ENCODE measurements at regions not wholly inside any gene's neighbourhood (a gene's known extent, or its start where the extent isn't known, plus 50 kb on each side); places are given as distances from the start of the nearest gene placed in this dataset.
A peak's percentile ranks its signal among the peaks of the same experiment; 100 is the strongest.

DNA sequence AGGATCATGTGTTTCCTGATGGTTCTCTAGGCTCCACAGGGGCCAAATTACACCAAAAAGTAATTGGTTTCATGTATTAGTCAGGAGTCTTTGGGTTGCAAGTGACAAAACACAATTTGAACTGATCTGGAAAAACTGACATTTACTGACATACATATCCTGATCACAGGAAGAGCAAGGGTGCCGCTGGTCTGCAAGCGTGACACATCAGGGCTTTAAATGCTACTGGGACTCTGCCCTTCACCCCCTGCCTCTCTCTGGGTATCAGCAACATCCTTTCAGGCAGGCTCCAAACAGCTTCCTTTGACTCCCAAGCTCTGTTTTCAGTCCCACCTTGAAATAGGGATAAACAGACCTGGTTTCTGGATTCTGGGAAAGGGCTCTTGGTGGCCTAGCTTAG is 197.5 kb downstream of the PALM2AKAP2 start:
- intact Hi-C loops (cut with DNase I) = no loop called here
- Histone ChIP-seq H3K36me3 (no peaks in the 10 kb centered on the region), H3K9me3 (no peaks in the 10 kb centered on the region), H3K4me3 (no peak overlapping the region), H3K27ac (no peak overlapping the region), H3K4me1 (peaks cover 0 to 5% of the 10 kb centered on the region in 2 donors), H3K27me3 (no peaks in the 10 kb centered on the region)
- DNase-seq (no peak), ATAC-seq (no peak)
- no peak for TF ChIP-seq CTCF (IDR thresholded peaks at IDR 0.05)

DNA sequence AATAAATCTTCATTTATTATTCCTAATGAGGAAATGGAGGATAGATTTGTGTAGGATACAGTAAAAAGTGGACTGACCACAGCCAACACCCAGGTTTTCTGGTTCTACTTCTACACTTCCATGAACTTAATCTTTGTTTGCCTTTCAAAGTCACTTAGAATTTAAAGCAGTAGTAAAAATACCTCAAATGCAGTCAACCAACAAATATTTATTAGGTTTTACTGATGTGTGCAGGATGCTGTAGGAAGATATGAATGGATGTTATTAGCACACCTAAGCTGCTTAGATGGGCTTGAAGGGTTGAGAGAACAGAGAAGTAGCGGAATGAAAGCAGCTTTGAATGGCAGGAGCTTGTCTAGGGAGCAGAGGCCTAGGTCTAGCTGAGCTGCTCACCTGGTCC is 201.1 kb downstream of the PALM2AKAP2 start:
- intact Hi-C loops (cut with DNase I) = no loop called here
- ATAC-seq (no peak), DNase-seq (no peak)
- Histone ChIP-seq H3K36me3 (no peaks in the 10 kb centered on the region), H3K9me3 (no peaks in the 10 kb centered on the region), H3K27me3 (no peaks in the 10 kb centered on the region), H3K4me3 (no peak overlapping the region), H3K4me1 (no peaks in the 10 kb centered on the region), H3K27ac (no peak overlapping the region)
- TF ChIP-seq CTCF (IDR thresholded peaks at IDR 0.05) = no peak

DNA sequence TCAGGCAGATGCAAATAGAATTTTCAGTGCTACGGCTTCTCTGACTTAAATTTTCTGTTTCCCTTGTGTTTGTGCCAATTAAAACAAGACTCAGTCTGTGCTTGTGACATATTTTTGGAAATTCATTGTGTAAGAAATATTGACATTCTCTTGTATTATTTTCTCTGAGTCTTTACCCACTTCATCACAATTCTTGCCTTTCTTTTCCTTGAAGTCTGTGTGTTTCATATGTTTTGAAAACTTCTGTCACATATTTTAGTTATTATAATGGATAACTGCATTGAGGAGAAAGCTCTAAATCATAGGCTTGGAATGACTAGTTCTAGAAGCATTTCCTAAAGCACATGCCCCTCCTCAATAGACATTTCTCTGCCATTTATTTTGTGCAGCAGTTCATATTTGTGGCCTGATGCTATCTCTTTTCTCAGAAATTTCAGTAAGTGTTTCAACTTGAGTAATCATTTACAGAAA is 206.6 kb downstream of the PALM2AKAP2 start:
- Histone ChIP-seq H3K27me3 (no peaks in the 10 kb centered on the region), H3K4me3 (no peak overlapping the region), H3K4me1 (no peaks in the 10 kb centered on the region), H3K9me3 (peaks cover 0 to 7% of the 10 kb centered on the region in 2 donors), H3K36me3 (no peaks in the 10 kb centered on the region), H3K27ac (peak overlapping the region in 1 of 2 donors; percentile 15)
- ATAC-seq (peak; percentile 50), DNase-seq (no peak)
- intact Hi-C loops (cut with DNase I) = no loop called here
- no peak for TF ChIP-seq CTCF (IDR thresholded peaks at IDR 0.05)

- Histone ChIP-seq H3K27ac (no peak overlapping the region), H3K9me3 (peaks cover 0 to 7% of the 10 kb centered on the region in 2 donors), H3K36me3 (no peaks in the 10 kb centered on the region), H3K4me1 (no peaks in the 10 kb centered on the region), H3K4me3 (no peak overlapping the region), H3K27me3 (no peaks in the 10 kb centered on the region)
- DNase-seq (no peak), ATAC-seq (no peak)
- intact Hi-C loops (cut with DNase I) = no loop called here
- TF ChIP-seq CTCF (IDR thresholded peaks at IDR 0.05) = no peak
Measured at GRCh38 chr9:109989296-109989695, 209.3 kb downstream of the PALM2AKAP2 start.

- no peaks in the 10 kb centered on the region for H3K4me1 ChIP-seq
- H3K9me3 ChIP-seq = peaks cover 0 to 7% of the 10 kb centered on the region in 2 donors
- TF ChIP-seq CTCF (IDR thresholded peaks at IDR 0.05) = no peak
- H3K36me3 ChIP-seq = no peaks in the 10 kb centered on the region
- H3K27me3 ChIP-seq = no peaks in the 10 kb centered on the region
- no peak overlapping the region for H3K27ac ChIP-seq
- H3K4me3 ChIP-seq = no peak overlapping the region
- no peak for ATAC-seq
- intact Hi-C loops (cut with DNase I) = no loop called here
- DNase-seq = no peak
Measured at GRCh38 chr9:109990541-109990940, 210.5 kb downstream of the PALM2AKAP2 start.

Measured in left lung (tissue), 4 donors.